Endothelial cell of umbilical vein (primary cell): ENCODE measurements at regions not wholly inside any gene's neighbourhood (a gene's known extent, or its start where the extent isn't known, plus 50 kb on each side); places are given as distances from the start of the nearest gene placed in this dataset.

Experiments
- BruUV-seq: library from RNA; stranded (reverse); fragments of 400-500 nt; replicated peaks from 2 replicates; lab custom pipeline; 2021; lab: Mats Ljungman, UMichigan
- CTCF ChIA-PET: fragments of 300-600, 350-600 bp; sonication (Branson Sonifier 250); formaldehyde crosslinking; loops from one replicate; lab custom pipeline; 2021; ENCODE audit warnings: antibody characterized with exemption, inconsistent platforms; lab: Charles Lee
- POLR2A ChIA-PET: fragments of 300-600, 350-600 bp; sonication (Branson Sonifier 250); formaldehyde crosslinking; loops from one replicate; lab custom pipeline; 2021; ENCODE audit warnings: antibody characterized with exemption, inconsistent platforms; lab: Charles Lee
- DNase-seq: peaks from one replicate; pipeline ENCODE4 v3.0.0-alpha.2; 2011; ENCODE audit warnings: low read depth, low spot score
- FAIRE-seq: peaks from 2 replicates; lab custom pipeline; 2011; peaks lifted over from hg19 to GRCh38; lab: Jason Lieb, UNC
- H2AFZ ChIP-seq: 2 replicates; pipeline ENCODE4 v1.6.0; 2012; ENCODE audit warnings: low read depth, low read length, control low read depth, inconsistent platforms
- H3K27ac ChIP-seq: 2 replicates; pipeline ENCODE4 v1.5.1; 2011; ENCODE audit warnings: low read depth, mild to moderate bottlenecking, control low read depth, low read length, moderate library complexity; ENCODE audit not compliant: insufficient read depth
- H3K27me3 ChIP-seq, 2 experiments: 2 replicates each; pipeline versions ENCODE4 v1.6.0 to v1.6.1; 2011; ENCODE audit warnings: low read length in 2 of 2, mixed read lengths in 1 of 2; ENCODE audit not compliant: control insufficient read depth in 2 of 2, insufficient read depth in 2 of 2
- H3K36me3 ChIP-seq, 2 experiments: 2 replicates in 1 of 2; 3 replicates in 1 of 2; pipeline ENCODE4 v1.5.1; 2011; ENCODE audit warnings: low read length in 2 of 2, mild to moderate bottlenecking in 1 of 2, moderate library complexity in 1 of 2; ENCODE audit not compliant: control insufficient read depth in 2 of 2, insufficient read depth in 2 of 2; ENCODE audit errors: extremely low read depth in 1 of 2
- H3K4me1 ChIP-seq: 3 replicates; pipeline ENCODE4 v1.5.1; 2011; ENCODE audit warnings: mild to moderate bottlenecking, low read length; ENCODE audit not compliant: control insufficient read depth, insufficient read depth; ENCODE audit errors: extremely low read depth
- H3K4me2 ChIP-seq: 2 replicates; pipeline ENCODE4 v1.6.1; 2011; ENCODE audit warnings: low read length, control low read depth, mixed read lengths; ENCODE audit not compliant: insufficient read depth
- H3K4me3 ChIP-seq, 3 experiments: fragments of 200-600 bp in 1 of 3; sonication (generic), shearing (Covaris generic) in 1 of 3; replicated peaks in 1 of 3; 2 replicates each; pipeline ENCODE4 v1.5.1; 2011 to 2016; ENCODE audit warnings: control low read depth in 3 of 3, low read length in 3 of 3, mild to moderate bottlenecking in 2 of 3, inconsistent platforms in 1 of 3, low read depth in 1 of 3, moderate library complexity in 1 of 3; ENCODE audit not compliant: insufficient read depth in 1 of 3
- H3K79me2 ChIP-seq: 2 replicates; pipeline ENCODE4 v1.6.0; 2012; ENCODE audit warnings: low read length, inconsistent platforms; ENCODE audit not compliant: control insufficient read depth, insufficient read depth
- H3K9ac ChIP-seq: replicated peaks from 2 replicates; pipeline ENCODE3; 2011; ENCODE audit warnings: low read length, control low read depth; ENCODE audit not compliant: insufficient read depth; ENCODE audit errors: extremely low read depth
- H3K9me1 ChIP-seq: replicated peaks from 3 replicates; pipeline ENCODE4 v1.6.0; 2011; ENCODE audit warnings: mild to moderate bottlenecking, low read length; ENCODE audit not compliant: control insufficient read depth, insufficient read depth; ENCODE audit errors: extremely low read depth
- H3K9me3 ChIP-seq: replicated peaks from 2 replicates; pipeline ENCODE4 v1.5.1; 2012; ENCODE audit warnings: low read length, inconsistent platforms; ENCODE audit not compliant: control insufficient read depth, insufficient read depth
- H4K20me1 ChIP-seq: replicated peaks from 2 replicates; pipeline ENCODE3; 2011; ENCODE audit warnings: mild to moderate bottlenecking, low read length; ENCODE audit not compliant: control insufficient read depth, insufficient read depth; ENCODE audit errors: extremely low read depth
- EZH2 ChIP-seq: IDR thresholded peaks from 2 replicates; pipeline ENCODE4 v1.6.1; 2012; ENCODE audit warnings: borderline replicate concordance, low read depth, mild to moderate bottlenecking, moderate library complexity, low read length, inconsistent platforms; ENCODE audit not compliant: severe bottlenecking
- FOS ChIP-seq: IDR thresholded peaks from 2 replicates; pipeline ENCODE4 v1.6.1; 2011; ENCODE audit warnings: mild to moderate bottlenecking, low read length, moderate library complexity, borderline replicate concordance; ENCODE audit not compliant: insufficient read depth
- GATA2 ChIP-seq: IDR thresholded peaks from 2 replicates; pipeline ENCODE4 v1.7.0; 2011; ENCODE audit warnings: low read depth, mild to moderate bottlenecking, moderate library complexity, mixed read lengths, low read length; ENCODE audit not compliant: insufficient read length, insufficient read depth
- JUN ChIP-seq: IDR thresholded peaks from 2 replicates; pipeline ENCODE4 v1.6.1; 2011; ENCODE audit warnings: borderline replicate concordance, low read depth; ENCODE audit not compliant: insufficient read length, insufficient read depth
- MAX ChIP-seq: IDR thresholded peaks from 2 replicates; pipeline ENCODE4 v1.6.1; 2011; ENCODE audit not compliant: insufficient read depth, insufficient read length
- MYC ChIP-seq: IDR thresholded peaks from one replicate; pipeline ENCODE4 v1.6.1; 2011; ENCODE audit warnings: mild to moderate bottlenecking, low read depth, low read length
- POLR2A ChIP-seq: IDR thresholded peaks from 2 replicates; pipeline ENCODE4 v1.6.1; 2012; ENCODE audit warnings: low read depth, mild to moderate bottlenecking, control low read depth, low read length
- POLR2AphosphoS5 ChIP-seq: IDR thresholded peaks from 2 replicates; pipeline ENCODE4 v1.6.1; 2012; ENCODE audit warnings: low read depth, mild to moderate bottlenecking, control low read depth, low read length, moderate library complexity; ENCODE audit not compliant: insufficient read depth
- dilution Hi-C: fragments of 300-500 bp; cut with MboI; formaldehyde crosslinking; loops from one replicate; pipeline ENCODE4 v1.15.0; 2019; ENCODE audit warnings: low sequenced_read_pairs; ENCODE audit not compliant: extremely low pct_ligation_motif_present
- intact Hi-C: fragments of 100-400 bp; cut with micrococcal nuclease; formaldehyde crosslinking; loops from one replicate; pipeline ENCODE4 v1.10.0; 2022
- TF ChIP-seq, protein P1 (sequence below), 2 donors: IDR thresholded peaks; 1 replicate in 1 of 2; 2 replicates in 1 of 2; pipeline ENCODE4 v1.5.1; 2011; ENCODE audit warnings: low read length in 2 of 2, mild to moderate bottlenecking in 2 of 2, moderate library complexity in 2 of 2, control low read depth in 1 of 2, inconsistent platforms in 1 of 2, low read depth in 1 of 2; ENCODE audit not compliant: insufficient read depth in 1 of 2; ENCODE audit errors: extremely low read depth in 1 of 2

DNA sequence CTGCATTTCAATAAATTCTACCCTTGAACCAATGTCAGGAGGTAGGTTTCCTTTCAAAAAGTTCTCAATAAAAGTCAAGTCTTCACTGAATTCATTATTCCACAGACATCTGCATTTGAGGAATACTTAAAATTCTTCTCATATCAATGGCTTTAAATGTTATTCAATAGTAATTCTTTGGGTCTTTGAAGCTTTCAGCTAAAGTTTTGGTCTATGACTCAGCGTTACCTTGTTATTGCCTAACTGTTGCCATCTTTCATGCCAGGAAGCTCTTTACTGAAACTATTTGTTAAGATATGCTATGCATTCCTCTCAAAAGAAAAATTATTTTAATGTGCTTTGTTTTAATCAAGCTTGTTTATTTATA, 170.5 kb downstream of the NNT start:
- dilution Hi-C loops (no loop called here), intact Hi-C loops (no loop called here)
- CTCF ChIA-PET: interaction anchor here (0.5 kb wide), 1 partner anchor 1880 kb away, joined by 3 read pairs; no protein-coding TSS in a partner anchor
- H3K9me3 ChIP-seq: no peaks in the 10 kb centered on the region
- FAIRE-seq (no peak), DNase-seq (peak; percentile 23)
- no peak overlapping the region for H3K9ac ChIP-seq
- H3K27me3 ChIP-seq: no peaks in the 10 kb centered on the region
- no peak overlapping the region for H2AFZ ChIP-seq
- TF ChIP-seq FOS (peak; percentile 9), MAX (no peak)
- H3K4me1 ChIP-seq: peaks cover 4% of the 10 kb centered on the region
- H3K36me3 ChIP-seq: no peaks in the 10 kb centered on the region
- H4K20me1 ChIP-seq: no peaks in the 10 kb centered on the region
- H3K9me1 ChIP-seq: no peaks in the 10 kb centered on the region
- POLR2A ChIA-PET: no interaction called here
- H3K79me2 ChIP-seq: no peaks in the 10 kb centered on the region
- no peak overlapping the region for H3K4me2 ChIP-seq
- BruUV-seq: no TSS peak
- H3K4me3 ChIP-seq: no peak overlapping the region
- H3K27ac ChIP-seq: no peak overlapping the region

GRCh38 chr5:43772764-43773477, 169.9 kb downstream of the NNT start:
- DNase-seq (peak; percentile 51), FAIRE-seq (no peak)
- Histone ChIP-seq H3K36me3 (no peaks in the 10 kb centered on the region), H3K4me3 (no peak overlapping the region), H3K9me1 (no peaks in the 10 kb centered on the region), H3K9me3 (no peaks in the 10 kb centered on the region), H3K27me3 (no peaks in the 10 kb centered on the region), H3K79me2 (no peaks in the 10 kb centered on the region), H3K4me1 (peaks cover 4% of the 10 kb centered on the region), H3K4me2 (no peak overlapping the region), H4K20me1 (no peaks in the 10 kb centered on the region), H3K9ac (no peak overlapping the region), H2AFZ (no peak overlapping the region), H3K27ac (no peak overlapping the region)
- no TSS peak for BruUV-seq
- dilution Hi-C loops: no loop called here
- CTCF ChIA-PET: interaction anchor here (0.5 kb wide), 1 partner anchor 1880 kb away, joined by 3 read pairs; no protein-coding TSS in a partner anchor
- intact Hi-C loops: no loop called here
- POLR2A ChIA-PET: no interaction called here
- TF ChIP-seq FOS: no peak
- no peak for TF ChIP-seq POLR2A
- no peak for TF ChIP-seq GATA2
- TF ChIP-seq JUN: no peak
- no peak for TF ChIP-seq EZH2
- TF ChIP-seq POLR2AphosphoS5: no peak
- no peak for TF ChIP-seq MAX
- TF ChIP-seq, protein P1, sequence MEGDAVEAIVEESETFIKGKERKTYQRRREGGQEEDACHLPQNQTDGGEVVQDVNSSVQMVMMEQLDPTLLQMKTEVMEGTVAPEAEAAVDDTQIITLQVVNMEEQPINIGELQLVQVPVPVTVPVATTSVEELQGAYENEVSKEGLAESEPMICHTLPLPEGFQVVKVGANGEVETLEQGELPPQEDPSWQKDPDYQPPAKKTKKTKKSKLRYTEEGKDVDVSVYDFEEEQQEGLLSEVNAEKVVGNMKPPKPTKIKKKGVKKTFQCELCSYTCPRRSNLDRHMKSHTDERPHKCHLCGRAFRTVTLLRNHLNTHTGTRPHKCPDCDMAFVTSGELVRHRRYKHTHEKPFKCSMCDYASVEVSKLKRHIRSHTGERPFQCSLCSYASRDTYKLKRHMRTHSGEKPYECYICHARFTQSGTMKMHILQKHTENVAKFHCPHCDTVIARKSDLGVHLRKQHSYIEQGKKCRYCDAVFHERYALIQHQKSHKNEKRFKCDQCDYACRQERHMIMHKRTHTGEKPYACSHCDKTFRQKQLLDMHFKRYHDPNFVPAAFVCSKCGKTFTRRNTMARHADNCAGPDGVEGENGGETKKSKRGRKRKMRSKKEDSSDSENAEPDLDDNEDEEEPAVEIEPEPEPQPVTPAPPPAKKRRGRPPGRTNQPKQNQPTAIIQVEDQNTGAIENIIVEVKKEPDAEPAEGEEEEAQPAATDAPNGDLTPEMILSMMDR (IDR thresholded peaks at IDR 0.05; ENCODE audit: extremely low read depth in 1 of 2, insufficient read depth in 1 of 2, low read depth in 1 of 2, low read length in 2 of 2): no peak
- TF ChIP-seq MYC: no peak
